WTC11 (cell line): ENCODE measurements at regions not wholly inside any gene's neighbourhood (a gene's known extent, or its start where the extent isn't known, plus 50 kb on each side); places are given as distances from the start of the nearest gene placed in this dataset.

Source experiments
- ATF3 ChIP-seq: sonication (generic); formaldehyde crosslinking; conservative IDR thresholded peaks from 2 replicates; pipeline ENCODE4 v1.8.1; 2022; ENCODE audit warnings: mild to moderate bottlenecking, missing genetic modification reagents
- CTCF ChIP-seq: fragments of 200-600 bp; IDR thresholded peaks from 2 replicates; pipeline ENCODE4 v1.8.0; 2022; ENCODE audit warnings: antibody characterized with exemption
- MAX ChIP-seq: sonication (generic); formaldehyde crosslinking; IDR thresholded peaks from 2 replicates; pipeline ENCODE4 v1.8.0; 2022; ENCODE audit warnings: mild to moderate bottlenecking, missing genetic modification reagents
- SOX15 ChIP-seq: fragments of 250-450 bp; sonication (Bioruptor Pico); IDR thresholded peaks from 2 replicates; pipeline ENCODE4 v1.9.0; 2021; ENCODE audit warnings: mild to moderate bottlenecking
- TCF7 ChIP-seq: sonication (generic); formaldehyde crosslinking; IDR thresholded peaks from 2 replicates; pipeline ENCODE4 v1.8.0; 2022; ENCODE audit warnings: mild to moderate bottlenecking, low read depth, missing genetic modification reagents, moderate library complexity
- TEAD1 ChIP-seq: sonication (generic); formaldehyde crosslinking; IDR thresholded peaks from 2 replicates; pipeline ENCODE4 v1.8.0; 2022; ENCODE audit warnings: mild to moderate bottlenecking, missing genetic modification reagents
- ZNF121 ChIP-seq: sonication (generic); formaldehyde crosslinking; IDR thresholded peaks from 2 replicates; pipeline ENCODE4 v1.8.0; 2023; ENCODE audit warnings: missing genetic modification reagents
- ZNF138 ChIP-seq: sonication (generic); formaldehyde crosslinking; conservative IDR thresholded peaks from 2 replicates; pipeline ENCODE4 v1.8.1; 2022; ENCODE audit warnings: mild to moderate bottlenecking, moderate library complexity, missing genetic modification reagents
- ZNF423 ChIP-seq: fragments of 250-450 bp; sonication (Bioruptor Pico); IDR thresholded peaks from 2 replicates; pipeline ENCODE4 v2.1.2; 2022; ENCODE audit warnings: mild to moderate bottlenecking, moderate library complexity
- TF ChIP-seq, protein P1 (sequence below): fragments of 250-450 bp; sonication (Bioruptor Pico); IDR thresholded peaks from 2 replicates; pipeline ENCODE4 v2.1.2; 2022; ENCODE audit warnings: mild to moderate bottlenecking, moderate library complexity
- TF ChIP-seq, protein P2 (sequence below): sonication (generic); formaldehyde crosslinking; IDR thresholded peaks from 2 replicates; pipeline ENCODE4 v1.8.1; 2022; ENCODE audit warnings: low read depth, missing genetic modification reagents, borderline replicate concordance
- TF ChIP-seq, protein P3 (sequence below): sonication (generic); formaldehyde crosslinking; IDR thresholded peaks from 2 replicates; pipeline ENCODE4 v1.8.0; 2022; ENCODE audit warnings: mild to moderate bottlenecking, missing genetic modification reagents

DNA sequence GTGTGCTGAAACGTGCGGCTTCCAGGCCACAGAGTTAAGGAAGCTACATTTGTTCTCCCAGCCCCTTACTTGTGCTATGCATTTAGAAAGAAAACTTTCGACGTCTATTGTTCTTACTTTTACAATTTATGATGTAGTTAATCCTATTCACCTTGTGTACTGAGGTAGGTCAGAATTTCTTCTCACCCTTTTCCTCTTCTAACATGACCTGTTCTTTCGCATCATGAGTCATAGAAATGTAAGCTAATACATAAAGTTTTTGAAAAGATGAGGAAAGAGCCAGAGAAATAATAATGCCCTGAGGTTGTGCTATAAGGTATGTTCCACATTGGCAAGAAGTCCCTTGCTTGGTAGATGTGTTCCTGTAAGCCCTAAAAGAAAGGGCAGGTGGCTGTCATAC lies 298.3 kb downstream of the TRIML1 start:
- TF ChIP-seq CTCF (no peak), ZNF121 (CRISPR knock-in tag) (no peak), TCF7 (CRISPR knock-in tag) (no peak), SOX15 (CRISPR knock-in tag) (no peak), ZNF138 (CRISPR knock-in tag) (no peak), ZNF423 (CRISPR knock-in tag) (no peak), TEAD1 (no peak), MAX (no peak), ATF3 (CRISPR knock-in tag) (no peak)
- TF ChIP-seq, protein P1, sequence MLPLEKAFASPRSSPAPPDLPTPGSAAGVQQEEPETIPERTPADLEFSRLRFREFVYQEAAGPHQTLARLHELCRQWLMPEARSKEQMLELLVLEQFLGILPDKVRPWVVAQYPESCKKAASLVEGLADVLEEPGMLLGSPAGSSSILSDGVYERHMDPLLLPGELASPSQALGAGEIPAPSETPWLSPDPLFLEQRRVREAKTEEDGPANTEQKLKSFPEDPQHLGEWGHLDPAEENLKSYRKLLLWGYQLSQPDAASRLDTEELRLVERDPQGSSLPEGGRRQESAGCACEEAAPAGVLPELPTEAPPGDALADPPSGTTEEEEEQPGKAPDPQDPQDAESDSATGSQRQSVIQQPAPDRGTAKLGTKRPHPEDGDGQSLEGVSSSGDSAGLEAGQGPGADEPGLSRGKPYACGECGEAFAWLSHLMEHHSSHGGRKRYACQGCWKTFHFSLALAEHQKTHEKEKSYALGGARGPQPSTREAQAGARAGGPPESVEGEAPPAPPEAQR (CRISPR knock-in tag) = no peak
- TF ChIP-seq, protein P2, sequence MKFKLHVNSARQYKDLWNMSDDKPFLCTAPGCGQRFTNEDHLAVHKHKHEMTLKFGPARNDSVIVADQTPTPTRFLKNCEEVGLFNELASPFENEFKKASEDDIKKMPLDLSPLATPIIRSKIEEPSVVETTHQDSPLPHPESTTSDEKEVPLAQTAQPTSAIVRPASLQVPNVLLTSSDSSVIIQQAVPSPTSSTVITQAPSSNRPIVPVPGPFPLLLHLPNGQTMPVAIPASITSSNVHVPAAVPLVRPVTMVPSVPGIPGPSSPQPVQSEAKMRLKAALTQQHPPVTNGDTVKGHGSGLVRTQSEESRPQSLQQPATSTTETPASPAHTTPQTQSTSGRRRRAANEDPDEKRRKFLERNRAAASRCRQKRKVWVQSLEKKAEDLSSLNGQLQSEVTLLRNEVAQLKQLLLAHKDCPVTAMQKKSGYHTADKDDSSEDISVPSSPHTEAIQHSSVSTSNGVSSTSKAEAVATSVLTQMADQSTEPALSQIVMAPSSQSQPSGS = no peak
- TF ChIP-seq, protein P3, sequence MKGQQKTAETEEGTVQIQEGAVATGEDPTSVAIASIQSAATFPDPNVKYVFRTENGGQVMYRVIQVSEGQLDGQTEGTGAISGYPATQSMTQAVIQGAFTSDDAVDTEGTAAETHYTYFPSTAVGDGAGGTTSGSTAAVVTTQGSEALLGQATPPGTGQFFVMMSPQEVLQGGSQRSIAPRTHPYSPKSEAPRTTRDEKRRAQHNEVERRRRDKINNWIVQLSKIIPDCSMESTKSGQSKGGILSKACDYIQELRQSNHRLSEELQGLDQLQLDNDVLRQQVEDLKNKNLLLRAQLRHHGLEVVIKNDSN (CRISPR knock-in tag) = no peak
